ES-I3 (cell line): ENCODE measurements at regions not wholly inside any gene's neighbourhood (a gene's known extent, or its start where the extent isn't known, plus 50 kb on each side); places are given as distances from the start of the nearest gene placed in this dataset.

Source experiments
- H3K36me3 ChIP-seq: 2 replicates; pipeline ENCODE4 v1.6.1; 2013; ENCODE audit warnings: mild to moderate bottlenecking, low read length, control low read depth, moderate library complexity; ENCODE audit not compliant: insufficient read depth
- H3K4me1 ChIP-seq: 2 replicates; pipeline ENCODE4 v1.6.1; 2013; ENCODE audit warnings: mild to moderate bottlenecking, control low read depth, low read length; ENCODE audit not compliant: insufficient read depth
- H3K9ac ChIP-seq: 2 replicates; pipeline ENCODE4 v1.6.1; 2013; ENCODE audit warnings: low read depth, mild to moderate bottlenecking, low read length, moderate library complexity
- H3K9me3 ChIP-seq: 2 replicates; pipeline ENCODE4 v1.6.1; 2013; ENCODE audit warnings: mild to moderate bottlenecking, low read length, moderate library complexity; ENCODE audit not compliant: control insufficient read depth, insufficient read depth

- H3K36me3 ChIP-seq, result no peaks in the 10 kb centered on the region
- no peak overlapping the region for H3K9ac ChIP-seq
- H3K4me1 ChIP-seq, result no peaks in the 10 kb centered on the region
- H3K9me3 ChIP-seq, result no peaks in the 10 kb centered on the region
Measured at GRCh38 chr11:37409124-37409523, 811.1 kb upstream of the RAG2 start.

GRCh38 chr11:37407461-37407860, 809.4 kb upstream of the RAG2 start:
- Histone ChIP-seq H3K4me1 (no peaks in the 10 kb centered on the region), H3K36me3 (no peaks in the 10 kb centered on the region), H3K9me3 (no peaks in the 10 kb centered on the region), H3K9ac (no peak overlapping the region)

DNA sequence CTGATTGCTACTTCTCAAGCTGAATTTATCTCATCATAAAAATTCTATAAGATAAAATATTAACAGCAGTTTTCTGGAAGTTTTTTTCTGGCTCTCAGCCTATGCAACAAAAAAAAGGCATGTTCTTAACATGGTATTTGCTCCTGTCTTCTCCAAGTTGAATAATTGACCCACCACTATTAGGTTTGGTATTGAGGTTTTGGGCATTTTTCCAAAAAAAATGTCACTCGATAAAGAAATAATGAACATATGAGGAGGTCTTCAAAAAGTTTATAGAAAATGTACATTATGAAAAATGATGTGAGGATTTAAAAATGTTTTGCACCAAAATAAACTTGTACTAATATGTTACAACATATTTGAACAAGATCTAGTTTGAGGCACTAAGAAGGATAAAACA, 808.6 kb upstream of the RAG2 start:
- Histone ChIP-seq H3K4me1 (no peaks in the 10 kb centered on the region), H3K36me3 (no peaks in the 10 kb centered on the region), H3K9me3 (no peaks in the 10 kb centered on the region), H3K9ac (no peak overlapping the region)

DNA sequence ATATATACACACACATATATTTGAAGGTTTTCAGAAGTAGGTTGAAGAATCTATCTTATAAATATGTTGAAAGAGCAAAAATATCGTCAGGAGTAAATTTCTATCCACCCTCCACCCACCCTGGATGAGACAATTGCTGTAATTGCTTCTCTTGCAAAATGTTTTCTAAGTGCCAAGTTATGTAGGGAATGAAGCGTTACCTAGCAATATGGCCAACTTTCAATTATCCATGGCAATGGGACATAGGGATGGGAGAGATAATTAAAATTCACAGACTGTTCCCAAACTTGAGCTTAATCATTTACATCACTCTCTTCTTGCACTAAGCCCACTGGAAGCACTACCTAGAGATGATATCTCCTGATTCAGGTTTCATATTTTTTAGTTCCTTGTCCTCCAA, 806.2 kb upstream of the RAG2 start:
- H3K36me3 ChIP-seq, result no peaks in the 10 kb centered on the region
- no peak overlapping the region for H3K9ac ChIP-seq
- H3K4me1 ChIP-seq, result no peaks in the 10 kb centered on the region
- H3K9me3 ChIP-seq, result no peaks in the 10 kb centered on the region

DNA sequence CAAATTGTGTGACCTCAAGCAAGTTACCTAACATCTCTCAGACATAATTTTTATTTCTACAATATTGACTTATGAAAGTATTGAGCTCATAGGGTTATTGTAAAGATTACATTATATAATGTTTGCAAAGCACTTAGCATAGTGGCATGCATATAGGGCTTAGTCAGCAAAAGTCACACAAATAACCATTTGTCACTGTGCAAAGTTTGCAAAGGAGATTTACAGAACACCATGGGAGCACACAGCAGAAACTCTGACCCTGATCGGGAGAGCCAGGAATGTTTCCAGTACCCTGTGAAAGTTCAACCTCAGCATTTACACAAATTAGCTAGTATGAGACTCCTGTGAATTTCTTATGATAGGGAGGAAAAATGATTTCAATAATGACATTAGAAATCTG, 804.6 kb upstream of the RAG2 start:
- no peaks in the 10 kb centered on the region for H3K9me3 ChIP-seq
- no peaks in the 10 kb centered on the region for H3K36me3 ChIP-seq
- H3K4me1 ChIP-seq, result no peaks in the 10 kb centered on the region
- no peak overlapping the region for H3K9ac ChIP-seq

DNA sequence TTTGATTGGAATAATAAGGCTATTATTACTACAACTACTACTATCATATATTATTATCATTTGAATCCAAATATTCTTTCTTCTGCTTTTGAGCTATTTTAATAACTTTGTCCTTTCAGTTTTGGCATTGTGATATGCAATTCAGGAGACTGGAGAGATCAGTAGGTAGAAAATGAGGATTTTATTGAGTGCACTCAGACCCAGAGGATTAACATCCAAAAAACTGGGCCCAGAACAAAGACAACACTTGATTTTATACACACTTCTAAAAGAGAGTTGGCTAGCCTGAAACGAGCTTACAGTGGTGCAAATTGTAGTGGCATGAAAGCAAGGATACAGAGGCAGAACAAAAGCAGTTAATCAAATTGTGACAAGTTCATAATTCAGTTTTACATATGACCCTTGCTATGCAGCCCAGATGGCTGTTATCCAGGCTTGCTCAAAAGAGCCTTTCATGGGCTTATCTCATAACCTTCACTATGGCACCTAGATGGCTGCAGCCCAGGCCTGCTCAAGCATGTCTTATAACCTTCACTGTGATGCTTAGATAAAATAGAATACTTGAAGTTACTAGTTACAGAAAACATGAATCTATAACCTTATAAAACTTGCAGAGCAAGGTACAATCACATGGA, 796.3 kb upstream of the RAG2 start:
- Histone ChIP-seq H3K36me3 (no peaks in the 10 kb centered on the region), H3K9ac (no peak overlapping the region), H3K9me3 (peaks cover 6% of the 10 kb centered on the region), H3K4me1 (no peaks in the 10 kb centered on the region)

- no peaks in the 10 kb centered on the region for H3K4me1 ChIP-seq
- H3K9ac ChIP-seq, result no peak overlapping the region
- H3K9me3 ChIP-seq, result peaks cover 6% of the 10 kb centered on the region
- H3K36me3 ChIP-seq, result no peaks in the 10 kb centered on the region
Measured at GRCh38 chr11:37391615-37392014, 793.6 kb upstream of the RAG2 start.

- no peak overlapping the region for H3K9ac ChIP-seq
- no peaks in the 10 kb centered on the region for H3K4me1 ChIP-seq
- H3K9me3 ChIP-seq, result peaks cover 6% of the 10 kb centered on the region
- H3K36me3 ChIP-seq, result no peaks in the 10 kb centered on the region
Measured at GRCh38 chr11:37390576-37391083, 792.6 kb upstream of the RAG2 start.

DNA sequence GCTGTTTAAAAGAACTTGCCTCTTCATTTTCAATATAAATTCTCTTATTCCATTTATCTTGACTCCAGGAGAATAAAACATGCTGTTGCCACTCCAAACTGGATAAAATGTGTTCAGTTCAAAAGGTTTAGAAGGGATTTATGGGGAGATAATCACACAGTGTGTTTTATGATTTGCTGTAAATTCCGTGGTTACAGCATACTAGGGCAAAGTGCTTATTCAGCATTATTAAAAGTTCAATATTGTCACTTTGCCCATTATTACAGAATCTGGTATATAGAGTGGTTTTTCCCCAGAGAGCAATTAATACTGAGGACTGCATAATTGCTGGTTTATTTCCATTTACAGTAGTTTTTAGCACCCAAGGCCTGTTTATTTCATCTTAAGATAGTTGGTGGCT, 780.9 kb upstream of the RAG2 start:
- Histone ChIP-seq H3K9ac (no peak overlapping the region), H3K36me3 (no peaks in the 10 kb centered on the region), H3K9me3 (no peaks in the 10 kb centered on the region), H3K4me1 (no peaks in the 10 kb centered on the region)

DNA sequence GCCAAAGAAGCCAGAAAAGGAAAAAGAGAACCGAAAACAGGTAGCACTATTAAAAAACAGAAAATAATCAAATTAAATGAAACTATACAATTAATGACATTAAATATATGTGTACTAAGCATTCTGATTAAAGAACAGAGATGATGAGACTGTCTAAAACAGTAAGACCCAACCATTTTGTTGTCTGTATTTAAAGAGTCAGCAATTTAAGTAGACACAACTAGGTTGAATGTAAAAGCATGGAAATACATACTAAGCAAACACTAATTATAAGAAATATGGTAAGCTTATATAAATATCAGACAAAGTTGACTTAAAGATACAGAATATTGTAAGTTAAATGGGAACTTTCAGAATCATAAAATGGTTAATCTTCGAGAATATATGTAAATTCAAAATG, 774.6 kb upstream of the RAG2 start:
- Histone ChIP-seq H3K36me3 (no peaks in the 10 kb centered on the region), H3K9ac (no peak overlapping the region), H3K4me1 (no peaks in the 10 kb centered on the region), H3K9me3 (no peaks in the 10 kb centered on the region)

- H3K9ac ChIP-seq, result no peak overlapping the region
- no peaks in the 10 kb centered on the region for H3K36me3 ChIP-seq
- no peaks in the 10 kb centered on the region for H3K9me3 ChIP-seq
Measured at GRCh38 chr11:37371346-37371970, 773.4 kb upstream of the RAG2 start.

GRCh38 chr11:37370817-37371216, 772.8 kb upstream of the RAG2 start:
- Histone ChIP-seq H3K4me1 (no peaks in the 10 kb centered on the region), H3K9me3 (no peaks in the 10 kb centered on the region), H3K36me3 (no peaks in the 10 kb centered on the region), H3K9ac (no peak overlapping the region)

More at GRCh38 chr11:37371346-37371970, 773.4 kb upstream of the RAG2 start:
- H3K4me1 ChIP-seq, result no peaks in the 10 kb centered on the region

GRCh38 chr11:37364246-37364839, 766.3 kb upstream of the RAG2 start:
- no peak overlapping the region for H3K9ac ChIP-seq
- H3K9me3 ChIP-seq, result no peaks in the 10 kb centered on the region
- no peaks in the 10 kb centered on the region for H3K4me1 ChIP-seq
- H3K36me3 ChIP-seq, result no peaks in the 10 kb centered on the region

GRCh38 chr11:37353192-37353591, 755.2 kb upstream of the RAG2 start:
- Histone ChIP-seq H3K9ac (no peak overlapping the region), H3K36me3 (no peaks in the 10 kb centered on the region), H3K9me3 (no peaks in the 10 kb centered on the region), H3K4me1 (no peaks in the 10 kb centered on the region)

DNA sequence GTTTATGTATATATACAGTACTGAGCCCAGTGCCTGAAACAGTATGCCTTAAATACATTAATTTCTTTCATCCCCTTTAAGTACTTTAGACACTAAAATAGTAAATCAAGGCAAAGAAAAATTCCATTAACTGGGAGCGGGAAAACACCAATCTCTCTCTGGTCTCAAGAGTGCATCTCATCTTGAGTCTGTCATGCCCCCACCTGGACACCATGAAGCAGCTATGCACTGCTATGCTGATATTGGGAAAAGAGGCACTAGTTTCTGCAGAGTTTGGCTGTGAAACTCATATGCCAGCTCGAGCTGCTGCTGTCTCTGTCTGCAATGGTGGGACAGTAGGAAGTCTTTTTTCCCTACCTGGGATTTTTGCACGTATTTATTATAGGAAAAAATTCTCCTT, 754.4 kb upstream of the RAG2 start:
- Histone ChIP-seq H3K9ac (no peak overlapping the region), H3K4me1 (no peaks in the 10 kb centered on the region), H3K36me3 (no peaks in the 10 kb centered on the region), H3K9me3 (no peaks in the 10 kb centered on the region)
